ENCODE measurements at regions not wholly inside any gene's neighbourhood (a gene's known extent, or its start where the extent isn't known, plus 50 kb on each side); places are given as distances from the start of the nearest gene placed in this dataset.
"Not testable (repeated sequence)": the region's sequence is repeated elsewhere in the genome, so short reads cannot be mapped to it uniquely, and the experiment has no call there.

- DNase-seq, result no peak
Observed at GRCh38 chr7:4438723-4439245, 243.3 kb upstream of the FOXK1 start.

- DNase-seq, result no peak
Observed at GRCh38 chr7:4439444-4439843, 242.7 kb upstream of the FOXK1 start.

- DNase-seq, result no peak
Observed at GRCh38 chr7:4444106-4444505, 238.0 kb upstream of the FOXK1 start.

GRCh38 chr7:4445777-4446176 is 236.3 kb upstream of the FOXK1 start:
- DNase-seq, result no peak

GRCh38 chr7:4449263-4449662 is 232.8 kb upstream of the FOXK1 start:
- no peak for DNase-seq

- DNase-seq, result no peak
Observed at GRCh38 chr7:4450483-4450882, 231.6 kb upstream of the FOXK1 start.

- no peak for DNase-seq
Observed at GRCh38 chr7:4460597-4460996, 221.5 kb upstream of the FOXK1 start.

- DNase-seq, result no peak
Observed at GRCh38 chr7:4461531-4461930, 220.6 kb upstream of the FOXK1 start.

GRCh38 chr7:4468320-4469102 is 213.6 kb upstream of the FOXK1 start:
- DNase-seq, result no peak

- no peak for DNase-seq
Observed at GRCh38 chr7:4470246-4470645, 211.8 kb upstream of the FOXK1 start.

GRCh38 chr7:4472728-4473127 is 209.4 kb upstream of the FOXK1 start:
- DNase-seq, result no peak

- DNase-seq, result no peak
Observed at GRCh38 chr7:4479367-4480039, 202.6 kb upstream of the FOXK1 start.

GRCh38 chr7:4480131-4480530 is 202.0 kb upstream of the FOXK1 start:
- DNase-seq, result not testable (repeated sequence)

GRCh38 chr7:4483851-4484250 is 198.2 kb upstream of the FOXK1 start:
- DNase-seq, result no peak

GRCh38 chr7:4484545-4484944 is 197.6 kb upstream of the FOXK1 start:
- no peak for DNase-seq

- DNase-seq, result no peak
Observed at GRCh38 chr7:4486907-4487306, 195.2 kb upstream of the FOXK1 start.

- not testable (repeated sequence) for DNase-seq
Observed at GRCh38 chr7:4496911-4497310, 185.2 kb upstream of the FOXK1 start.

GRCh38 chr7:4500812-4501211 is 181.3 kb upstream of the FOXK1 start:
- no peak for DNase-seq

GRCh38 chr7:4507886-4508285 is 174.2 kb upstream of the FOXK1 start:
- DNase-seq, result not testable (repeated sequence)

- no peak for DNase-seq
Observed at GRCh38 chr7:4513450-4513849, 168.6 kb upstream of the FOXK1 start.

- no peak for DNase-seq
Observed at GRCh38 chr7:4519819-4520520, 162.1 kb upstream of the FOXK1 start.

- DNase-seq, result no peak
Observed at GRCh38 chr7:4523219-4523618, 158.9 kb upstream of the FOXK1 start.

- no peak for DNase-seq
Observed at GRCh38 chr7:4523873-4524272, 158.2 kb upstream of the FOXK1 start.

GRCh38 chr7:4525884-4526283 is 156.2 kb upstream of the FOXK1 start:
- no peak for DNase-seq
